ENCODE measurements at regions not wholly inside any gene's neighbourhood (a gene's known extent, or its start where the extent isn't known, plus 50 kb on each side); places are given as distances from the start of the nearest gene placed in this dataset.

DNA sequence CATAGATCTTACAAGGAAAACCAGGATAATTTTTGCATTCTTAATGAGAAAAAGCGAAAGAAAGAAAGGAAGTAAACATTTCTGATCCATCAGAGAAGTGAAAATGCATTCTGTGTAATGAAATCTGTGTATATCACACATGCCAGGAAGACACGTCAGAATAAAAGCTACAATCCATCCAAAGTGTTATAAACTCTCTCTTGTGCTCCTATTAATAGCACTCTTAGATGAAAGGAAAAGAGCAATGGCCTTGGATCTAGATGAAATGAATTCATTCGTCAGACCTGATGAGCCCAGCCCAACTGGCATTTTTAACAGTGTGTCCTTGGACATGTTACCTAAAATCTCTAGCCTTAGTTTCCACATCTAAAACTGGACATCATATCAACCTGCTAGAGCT is 885.5 kb downstream of the CDH11 start:
- no peak for DNase-seq (ENCODE audit: low spot score)

- no peak for DNase-seq (ENCODE audit: low spot score)
Measured at GRCh38 chr16:64234200-64234599, 887.7 kb downstream of the CDH11 start.

DNA sequence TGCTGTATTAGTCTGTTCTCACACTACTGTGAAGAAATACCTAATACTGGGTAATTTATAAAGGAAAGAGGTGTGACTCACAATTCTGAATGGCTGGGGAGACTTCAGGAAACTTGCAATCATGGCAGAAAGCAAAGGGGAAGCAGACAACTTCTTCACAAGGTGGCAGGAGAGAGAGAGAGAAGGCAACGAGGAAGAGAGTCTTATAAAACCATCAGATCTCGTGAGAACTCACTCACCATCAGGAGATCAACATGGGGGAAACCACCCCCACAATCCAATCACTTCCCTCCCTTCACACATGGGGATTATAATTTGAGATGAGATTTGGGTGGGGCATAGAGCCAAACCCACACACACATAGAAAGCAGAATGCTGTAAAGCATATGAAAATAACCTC is 896.2 kb downstream of the CDH11 start:
- no peak for DNase-seq (ENCODE audit: low spot score)

DNA sequence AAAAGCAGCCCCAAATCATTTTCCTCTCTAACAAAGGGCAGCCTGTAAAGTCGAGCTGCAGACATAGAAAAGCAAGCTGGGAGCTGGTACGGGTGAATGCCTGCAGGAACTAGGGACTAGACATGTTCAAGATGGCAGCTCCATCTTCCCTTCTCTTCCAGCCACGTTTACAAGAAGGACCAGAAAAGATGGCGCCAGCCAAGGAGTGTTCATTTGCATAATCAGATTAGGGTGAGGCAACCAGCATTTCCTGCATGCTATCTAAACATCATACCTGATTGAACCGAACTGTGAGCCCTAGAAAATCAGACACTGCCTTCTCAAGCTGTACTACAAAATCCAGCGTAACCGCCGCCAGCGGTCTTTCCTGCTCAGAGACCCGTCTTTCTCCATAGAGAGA is 896.8 kb downstream of the CDH11 start:
- DNase-seq (ENCODE audit: low spot score), result no peak

DNA sequence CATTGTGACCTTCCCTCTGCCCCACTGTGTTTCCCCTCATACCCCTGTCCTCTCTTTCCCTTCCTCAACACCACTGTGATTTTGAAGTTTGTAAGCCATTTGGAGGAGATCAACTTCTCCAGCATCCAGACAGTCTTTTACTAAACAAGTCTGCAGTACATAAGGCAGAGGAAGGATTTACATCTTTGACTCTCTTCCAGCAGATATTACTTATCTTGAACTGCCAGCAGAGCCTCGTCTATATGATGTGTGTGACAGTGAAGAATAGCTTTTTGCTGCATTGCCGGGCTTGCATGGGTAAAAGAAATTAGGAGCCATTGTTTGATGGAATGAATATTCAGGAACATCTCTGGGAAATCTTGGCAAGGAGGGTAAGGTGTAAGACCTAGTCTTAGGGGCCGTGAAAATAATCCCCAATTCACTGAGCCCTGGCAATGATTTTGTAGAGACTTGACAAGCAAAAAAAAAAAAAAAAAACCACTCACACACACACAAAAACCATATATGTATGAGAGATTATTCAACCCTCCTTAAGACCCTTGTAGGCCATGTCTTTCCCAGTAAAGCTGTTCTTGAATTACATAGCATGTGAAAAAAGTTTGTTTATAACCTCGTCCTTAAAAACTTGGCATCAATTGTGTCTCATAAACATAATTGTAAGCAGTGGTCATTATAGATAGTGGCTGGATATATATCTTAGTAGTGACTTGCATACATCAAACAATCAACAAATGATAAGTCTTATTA is 903.9 kb downstream of the CDH11 start:
- no peak for DNase-seq (ENCODE audit: low spot score)

DNA sequence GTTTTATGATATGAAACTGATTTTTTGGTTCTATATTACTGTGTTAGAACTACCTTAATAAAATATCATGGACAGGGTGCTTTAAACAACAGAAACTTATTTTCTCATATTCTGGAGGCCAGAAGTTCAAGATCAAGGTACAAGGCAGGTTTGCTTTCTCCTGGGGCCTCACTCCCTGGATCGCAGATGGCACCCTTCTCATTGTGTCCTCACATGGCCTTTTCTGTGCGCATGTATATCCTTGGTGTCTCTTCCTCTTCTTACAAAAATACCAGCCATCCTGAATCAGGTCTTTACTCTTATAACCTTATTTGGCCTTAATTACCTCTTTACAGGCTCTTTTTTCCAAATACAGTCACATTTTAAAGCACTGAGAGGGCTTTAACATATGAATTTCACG is 906.1 kb downstream of the CDH11 start:
- no peak for DNase-seq (ENCODE audit: low spot score)

DNA sequence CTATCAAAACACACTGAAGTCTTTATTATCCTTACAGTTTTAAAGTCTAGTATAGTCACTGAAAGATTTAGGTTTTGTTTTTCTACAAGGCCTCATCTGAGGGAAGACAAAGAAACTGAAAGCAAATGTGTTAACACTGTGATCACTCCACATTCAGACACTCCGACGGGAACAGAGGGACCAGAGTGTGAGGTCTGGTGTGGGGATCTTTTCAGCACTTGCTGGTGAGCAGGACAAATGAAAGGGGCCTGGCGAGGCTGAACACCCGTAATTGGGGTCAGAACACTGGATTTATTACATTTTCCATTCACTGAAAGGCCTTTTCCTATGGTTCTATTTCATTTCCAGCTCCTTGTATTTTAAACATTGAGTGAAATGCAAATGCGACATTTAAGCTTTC is 910.5 kb downstream of the CDH11 start:
- no peak for DNase-seq (ENCODE audit: low spot score)

- no peak for DNase-seq (ENCODE audit: low spot score)
Measured at GRCh38 chr16:64206862-64207261, 915.0 kb downstream of the CDH11 start.

GRCh38 chr16:64203126-64203525 is 918.7 kb downstream of the CDH11 start:
- no peak for DNase-seq (ENCODE audit: low spot score)

DNA sequence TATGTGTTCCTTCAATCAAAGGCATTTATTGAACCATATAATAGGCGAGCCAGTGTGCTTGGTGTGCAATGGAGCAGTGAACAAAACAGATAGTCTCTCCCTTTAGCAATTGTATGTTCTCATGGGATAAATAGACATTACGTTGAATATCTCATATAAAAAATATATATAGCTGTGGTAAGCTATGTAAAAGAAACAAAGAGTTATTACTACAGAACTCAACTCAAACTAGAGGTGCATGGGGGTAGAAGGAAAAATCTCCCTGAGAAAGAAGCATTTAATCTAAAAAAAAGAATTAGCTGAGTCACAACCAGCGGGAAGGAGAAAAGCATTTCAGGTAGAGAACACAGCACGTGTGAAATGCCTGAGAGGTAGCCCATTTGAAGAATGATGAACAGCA is 919.3 kb downstream of the CDH11 start:
- no peak for DNase-seq (ENCODE audit: low spot score)

DNA sequence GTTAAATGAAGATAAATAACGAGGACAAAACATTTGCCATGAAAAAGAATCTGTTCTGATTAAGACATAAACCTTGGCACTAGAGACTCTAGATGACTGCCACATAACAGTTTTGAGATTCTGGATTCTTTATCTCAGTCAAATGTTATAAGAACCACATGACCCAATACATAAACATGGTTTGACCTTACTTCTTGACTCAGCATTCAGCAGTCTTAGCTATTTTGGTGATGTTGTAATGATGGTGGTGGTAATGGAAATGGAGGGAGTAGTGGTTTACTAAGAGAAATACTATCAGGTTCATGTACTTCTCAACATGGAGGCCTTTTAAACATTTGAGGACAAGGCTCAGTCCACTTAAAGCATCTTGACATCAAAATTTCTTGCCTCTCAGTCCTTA is 925.4 kb downstream of the CDH11 start:
- DNase-seq (ENCODE audit: low spot score), result no peak

DNA sequence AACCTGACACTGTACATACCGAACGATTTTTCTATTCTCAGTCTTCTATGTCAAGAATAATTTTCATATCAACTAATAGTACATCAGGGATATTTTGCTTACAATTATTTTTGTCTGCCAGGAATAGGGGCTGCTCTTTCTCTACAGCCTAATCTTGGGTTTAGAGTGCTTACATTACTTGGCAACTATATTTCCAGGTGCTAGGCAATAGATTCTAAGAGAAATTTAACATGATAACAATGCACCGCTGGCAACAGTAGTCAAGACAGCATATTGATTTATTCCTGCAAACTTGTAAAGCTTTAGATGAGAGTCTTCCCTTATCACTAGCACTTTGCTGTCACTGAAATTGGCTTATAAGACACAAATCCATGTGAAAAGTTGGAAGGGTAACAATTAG is 935.9 kb downstream of the CDH11 start:
- no peak for DNase-seq (ENCODE audit: low spot score)

DNA sequence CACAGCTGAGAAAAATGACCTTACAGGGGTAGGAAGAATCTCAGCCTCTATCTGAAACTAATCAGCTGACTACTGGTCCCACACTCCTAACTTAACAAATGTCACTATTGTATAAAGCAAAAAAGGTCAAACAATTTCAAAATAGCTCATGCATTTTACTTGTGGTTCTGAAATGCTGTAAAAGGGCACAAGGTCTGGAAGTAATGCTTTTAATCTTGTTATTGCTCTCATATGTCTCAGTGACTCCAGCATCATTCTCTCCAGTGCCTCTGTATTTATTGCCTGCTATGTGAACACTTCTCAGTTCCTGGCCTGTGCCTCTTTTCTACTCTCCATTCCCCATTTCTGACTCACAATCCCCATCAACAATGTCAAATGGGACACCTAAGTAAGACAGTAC is 937.7 kb downstream of the CDH11 start:
- DNase-seq (ENCODE audit: low spot score), result no peak

DNA sequence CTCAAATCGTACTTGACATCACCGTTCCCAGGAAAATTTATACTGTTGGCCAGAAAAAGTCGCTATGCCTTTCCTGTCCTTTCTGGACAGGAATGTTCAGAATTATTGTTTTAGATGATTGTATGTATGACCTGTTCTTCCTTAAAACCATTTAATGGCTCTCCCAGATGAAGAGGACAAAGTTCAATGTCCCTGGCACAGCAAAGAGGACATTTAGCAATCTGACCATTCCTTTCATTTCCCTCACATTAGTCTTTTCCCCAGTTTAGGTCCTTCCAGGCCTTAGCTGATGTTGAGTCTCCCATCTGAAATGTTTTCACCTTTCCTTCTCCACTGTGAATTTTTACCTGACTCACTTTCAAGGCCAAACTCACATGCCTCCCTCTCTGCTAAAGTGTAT is 938.9 kb downstream of the CDH11 start:
- DNase-seq (ENCODE audit: low spot score), result no peak

GRCh38 chr16:64181271-64181925 is 940.5 kb downstream of the CDH11 start:
- no peak for DNase-seq (ENCODE audit: low spot score)

GRCh38 chr16:64180136-64180900 is 941.5 kb downstream of the CDH11 start:
- no peak for DNase-seq (ENCODE audit: low spot score)

DNA sequence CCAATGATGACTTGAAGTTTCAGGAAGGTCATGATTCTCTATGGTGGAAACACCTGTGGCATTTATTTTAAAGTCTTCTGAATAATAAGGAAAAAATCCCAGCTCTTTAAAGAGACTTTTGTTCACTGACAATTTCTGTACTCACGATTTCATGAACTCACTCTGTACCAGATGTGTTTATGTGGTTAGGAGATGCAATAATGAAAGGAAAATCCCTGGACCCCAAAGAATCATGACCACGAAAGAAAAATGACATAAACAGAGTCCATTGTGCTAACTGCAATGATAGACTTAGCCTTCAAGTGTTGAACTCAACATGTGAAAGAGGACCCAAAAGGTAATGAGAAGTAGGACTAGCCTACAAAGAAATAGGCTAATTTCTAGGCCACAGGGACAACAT is 947.5 kb downstream of the CDH11 start:
- no peak for DNase-seq (ENCODE audit: low spot score)

GRCh38 chr16:64172652-64173051 is 949.2 kb downstream of the CDH11 start:
- no peak for DNase-seq (ENCODE audit: low spot score)

DNA sequence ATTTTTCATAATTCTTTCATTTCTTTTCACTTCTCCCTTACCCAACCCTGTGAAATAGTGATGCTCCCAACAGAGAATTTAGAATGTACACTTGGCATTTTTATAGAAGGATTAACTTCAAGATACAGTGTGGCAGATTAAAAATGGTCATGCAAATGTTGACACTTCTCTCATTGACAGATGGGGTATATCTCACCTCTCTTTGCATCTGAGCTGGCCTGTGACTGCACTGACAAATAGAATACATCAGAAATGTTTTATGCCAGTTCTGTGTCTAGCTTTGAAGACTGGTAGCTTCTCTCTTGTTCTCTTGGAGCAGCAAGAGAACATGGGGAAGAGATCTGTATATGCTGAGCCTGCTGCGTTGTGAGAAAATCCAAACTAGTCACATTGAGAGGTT is 949.6 kb downstream of the CDH11 start:
- no peak for DNase-seq (ENCODE audit: low spot score)

GRCh38 chr16:64171632-64172031 is 950.2 kb downstream of the CDH11 start:
- no peak for DNase-seq (ENCODE audit: low spot score)

GRCh38 chr16:64168371-64168770 is 953.5 kb downstream of the CDH11 start:
- DNase-seq (ENCODE audit: low spot score), result no peak

- no peak for DNase-seq (ENCODE audit: low spot score)
Measured at GRCh38 chr16:64167936-64168335, 953.9 kb downstream of the CDH11 start.

- no peak for DNase-seq (ENCODE audit: low spot score)
Measured at GRCh38 chr16:64165368-64165767, 956.5 kb downstream of the CDH11 start.
